Activated CD8-positive, alpha-beta memory T cell treated with anti-CD3 and anti-CD28 coated beads for 1 hour (primary cell): ENCODE measurements at regions not wholly inside any gene's neighbourhood (a gene's known extent, or its start where the extent isn't known, plus 50 kb on each side); places are given as distances from the start of the nearest gene placed in this dataset.
"Not testable (repeated sequence)": the region's sequence is repeated elsewhere in the genome, so short reads cannot be mapped to it uniquely, and the experiment has no call there.

Source experiments
- DNase-seq, 2 donors: peaks; one replicate each; pipeline ENCODE4 v3.0.0-alpha.2; 2020; ENCODE audit warnings: low read depth in 1 of 2; ENCODE audit errors: extremely low read depth in 1 of 2

DNA sequence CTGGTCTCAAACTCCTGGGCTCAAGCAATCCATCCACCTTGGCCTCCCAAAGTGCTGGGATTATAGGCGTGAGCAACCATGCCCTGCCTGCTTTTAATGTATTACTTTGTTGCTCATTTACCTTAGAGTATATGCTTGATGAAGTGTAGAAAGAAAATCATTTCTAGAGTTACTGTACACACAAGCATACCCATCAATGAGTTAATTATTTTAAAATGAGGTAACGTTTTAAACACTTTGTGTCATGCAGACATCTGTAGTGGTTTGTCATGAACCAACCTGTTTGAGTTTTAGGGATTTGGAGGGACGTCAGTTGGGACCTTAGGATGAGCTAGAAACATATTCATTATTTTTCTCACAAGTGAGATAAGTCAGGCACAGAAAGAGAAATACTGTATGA is 332.4 kb upstream of the IGF1R start:
- DNase-seq = no peak

DNA sequence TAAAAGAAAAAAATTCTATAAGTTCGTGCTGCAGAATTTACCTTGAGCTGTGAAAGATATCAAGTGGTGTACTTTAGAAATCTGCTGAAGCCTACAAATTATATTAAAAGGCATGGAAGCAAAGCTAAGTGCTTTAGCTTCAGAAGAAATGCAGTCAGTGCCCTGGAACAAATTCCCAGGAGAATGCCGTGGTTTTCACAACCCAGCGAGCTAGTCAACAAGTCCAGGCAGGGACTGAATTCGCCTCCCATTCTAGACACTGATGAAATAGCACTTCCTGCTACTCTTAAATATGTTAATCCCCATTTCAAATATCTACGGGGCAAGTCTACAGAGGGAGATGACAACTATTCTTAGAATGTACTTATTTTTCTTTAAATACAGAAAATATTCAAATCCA is 326.4 kb upstream of the IGF1R start:
- DNase-seq = no peak

DNA sequence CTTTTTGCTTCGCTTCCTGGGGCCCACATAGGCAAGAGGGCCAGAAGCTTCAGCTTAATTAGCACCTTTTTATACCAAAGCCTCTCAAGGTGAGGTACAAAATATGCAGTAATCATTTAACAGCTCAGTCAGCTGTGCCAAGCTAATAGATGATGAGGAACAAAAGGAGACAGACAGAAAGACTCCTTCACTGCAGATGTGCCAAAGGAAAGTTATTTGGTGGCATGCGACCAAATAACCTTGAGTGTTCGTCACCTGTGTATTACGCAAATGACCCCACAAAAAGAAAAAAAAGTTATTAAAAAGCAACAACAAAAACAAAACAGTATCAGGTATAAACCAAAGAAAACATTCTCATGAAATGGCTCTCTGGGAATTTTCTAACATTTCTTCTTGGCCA is 325.8 kb upstream of the IGF1R start:
- DNase-seq = no peak

DNA sequence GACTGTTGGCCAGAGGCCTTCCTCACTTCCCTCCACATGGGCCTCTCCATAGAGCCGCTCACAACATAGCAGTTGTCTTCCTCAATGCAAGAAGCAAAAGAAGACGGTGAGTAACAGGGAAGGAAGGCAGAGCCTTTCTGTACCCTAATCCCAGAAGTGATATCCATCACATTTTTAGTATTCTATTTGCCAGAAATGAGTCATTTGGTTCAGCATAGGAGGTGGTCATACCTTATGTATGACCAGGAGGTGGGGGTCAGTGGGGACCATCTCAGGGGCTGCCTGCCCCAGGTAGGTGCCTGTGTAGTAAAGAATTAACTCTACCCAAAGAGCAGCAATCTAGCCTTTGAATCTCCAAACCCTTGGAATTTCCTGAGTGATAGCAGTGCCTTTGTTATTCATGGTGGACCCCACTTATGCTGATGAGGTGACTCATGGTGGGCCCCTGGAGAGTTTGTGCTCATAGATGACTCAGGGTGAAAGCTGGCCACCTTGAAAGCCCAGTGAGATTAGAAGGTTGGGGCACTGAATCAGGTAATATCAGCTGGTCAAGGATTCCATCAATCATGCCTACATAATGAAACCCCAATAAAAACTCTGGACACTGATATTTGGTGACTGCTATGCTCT is 323.9 kb upstream of the IGF1R start:
- DNase-seq = no peak

DNA sequence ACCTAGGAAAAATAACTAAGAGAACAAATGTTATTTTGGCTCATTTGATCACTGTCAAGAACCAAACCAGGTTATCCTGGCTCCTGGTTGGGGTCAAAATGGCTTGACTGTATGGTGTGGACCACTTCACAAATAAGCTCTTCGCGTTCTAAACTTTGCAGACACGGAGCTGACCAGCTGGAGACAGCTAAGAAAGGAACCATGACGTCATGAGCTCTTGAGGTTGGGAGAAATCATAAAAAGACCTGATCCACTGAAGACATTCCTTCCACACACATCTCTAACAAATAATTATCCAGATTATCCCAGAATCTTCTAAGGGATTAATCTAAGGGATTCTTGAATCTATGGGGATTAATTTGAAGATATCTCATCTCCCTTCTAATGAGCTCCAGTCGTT is 321.5 kb upstream of the IGF1R start:
- no peak for DNase-seq

DNA sequence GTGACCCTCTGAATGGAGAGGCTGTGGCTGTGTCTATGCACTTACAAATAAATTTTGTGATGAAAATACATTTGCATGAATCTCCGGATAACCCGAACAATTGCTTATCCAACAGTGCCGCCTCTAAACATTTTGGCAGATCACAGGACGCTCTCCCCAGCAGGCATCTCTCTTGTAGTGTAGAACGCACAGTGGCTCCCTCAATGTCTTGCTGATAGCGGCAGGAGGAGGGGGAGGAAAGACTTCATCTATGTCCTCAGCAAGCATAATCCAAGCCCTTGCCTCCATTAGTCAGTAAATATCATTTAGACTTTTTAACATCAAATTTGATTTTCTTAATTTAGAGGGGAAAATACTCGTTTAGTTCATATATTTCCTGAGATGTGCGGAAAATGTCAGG is 318.1 kb upstream of the IGF1R start:
- no peak for DNase-seq

DNA sequence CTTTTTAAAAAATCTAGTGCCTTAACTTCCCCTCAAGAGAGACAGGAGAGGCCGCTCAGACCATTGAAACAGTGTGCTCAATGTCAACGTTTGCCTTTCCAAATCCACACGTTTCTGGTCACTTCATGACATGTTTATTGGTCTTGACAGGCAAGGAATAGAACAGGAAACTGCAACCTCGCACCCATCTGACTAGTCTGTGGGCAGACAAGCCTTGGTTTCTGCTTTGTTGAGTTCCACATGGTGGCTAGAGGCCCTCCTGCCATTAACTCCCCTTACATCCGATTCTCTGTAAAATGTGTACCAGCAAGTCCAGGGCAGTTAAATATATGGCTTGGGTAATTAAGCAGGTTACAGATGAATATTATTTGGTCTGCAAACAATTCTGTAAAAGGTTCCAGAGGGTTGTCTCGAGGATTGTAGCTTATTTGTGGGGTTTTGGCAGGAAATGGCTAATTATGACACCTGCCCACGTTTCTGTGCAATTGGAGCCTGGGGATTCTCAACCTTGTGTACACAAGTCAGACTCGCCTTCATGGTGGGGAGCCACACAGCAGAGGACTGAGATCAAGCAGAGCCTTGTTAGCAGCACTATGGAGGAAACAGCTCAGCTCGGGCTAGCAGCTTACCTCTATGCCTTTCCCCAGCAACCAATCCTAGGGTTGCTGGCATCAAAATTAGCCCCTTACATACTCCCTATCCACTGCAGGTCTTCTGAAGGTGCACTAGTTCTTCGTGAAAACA is 317.5 kb upstream of the IGF1R start:
- no peak for DNase-seq

DNA sequence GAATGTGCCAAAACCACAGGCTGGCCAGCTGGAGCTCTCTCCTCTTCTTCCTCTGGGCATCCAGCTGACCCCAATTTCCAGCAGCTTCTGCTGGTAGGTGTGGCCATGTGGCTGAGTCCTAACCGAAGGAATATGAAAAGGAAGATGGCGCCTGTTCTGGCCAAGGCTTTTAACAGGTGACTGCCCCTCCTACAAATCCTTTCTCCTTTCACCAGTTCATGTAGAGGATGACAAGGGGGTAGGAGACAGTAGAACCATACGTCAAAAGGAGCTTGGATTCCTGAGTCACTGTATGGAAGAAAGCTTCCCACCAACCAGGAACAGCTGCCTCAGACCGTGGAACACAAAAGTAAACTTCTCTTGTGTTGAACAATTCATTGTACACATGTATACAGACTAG is 316.7 kb upstream of the IGF1R start:
- no peak for DNase-seq

DNA sequence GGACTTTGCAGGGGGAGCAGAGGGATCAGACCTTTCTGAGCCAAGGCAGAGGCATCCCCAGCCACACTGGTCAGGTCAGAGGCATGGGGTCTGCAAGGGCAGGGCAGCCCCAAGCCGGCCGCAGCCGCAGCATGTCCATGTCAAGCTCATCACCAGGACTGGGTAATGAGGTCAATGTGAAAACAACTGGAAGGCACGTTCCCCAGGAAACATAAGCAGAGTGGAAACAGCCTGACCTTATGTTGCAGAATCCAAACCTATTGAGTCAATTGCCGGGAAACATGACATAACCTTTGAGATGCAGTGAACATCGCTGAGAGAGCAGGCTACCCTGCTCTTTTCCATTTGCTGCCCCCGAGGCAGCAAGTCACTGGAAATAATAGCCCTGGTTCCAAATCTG is 315.1 kb upstream of the IGF1R start:
- no peak for DNase-seq

DNA sequence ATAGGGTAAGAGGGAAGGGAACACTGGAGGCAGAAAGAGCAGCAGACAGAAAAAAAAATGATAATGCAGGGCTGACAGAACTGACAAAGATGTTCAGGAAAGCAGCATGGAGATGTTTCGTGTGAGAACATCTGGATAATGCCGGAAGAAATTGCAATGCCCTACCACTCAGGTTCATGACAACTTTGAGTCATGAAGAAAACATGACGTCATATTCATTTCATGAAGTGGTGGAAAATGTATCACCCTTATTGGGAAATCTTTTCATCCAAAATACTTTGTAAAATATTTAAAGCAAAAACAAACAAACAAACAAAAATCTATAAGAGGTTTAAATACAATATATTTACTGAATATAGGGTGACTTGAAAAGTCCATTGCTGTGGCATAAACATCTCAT is 305.4 kb upstream of the IGF1R start:
- DNase-seq = no peak

DNA sequence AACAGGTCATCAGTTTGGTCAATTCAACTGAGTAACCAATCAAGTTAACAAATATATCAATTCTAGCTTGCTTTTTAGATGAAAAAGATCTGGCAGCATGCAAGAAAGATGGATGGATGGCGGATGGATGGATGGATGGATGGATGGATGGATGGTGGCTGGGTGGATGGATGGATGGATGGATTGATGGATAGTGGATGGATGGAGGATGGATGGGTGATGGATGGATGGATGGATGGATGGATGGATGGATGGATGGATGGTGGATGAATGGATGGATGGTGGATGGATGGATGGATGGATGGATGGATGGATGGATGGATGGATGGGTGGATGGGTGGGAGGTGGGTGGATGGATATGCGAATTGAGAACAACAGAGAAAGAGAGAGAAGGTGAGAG is 303.7 kb upstream of the IGF1R start:
- DNase-seq = no peak

DNA sequence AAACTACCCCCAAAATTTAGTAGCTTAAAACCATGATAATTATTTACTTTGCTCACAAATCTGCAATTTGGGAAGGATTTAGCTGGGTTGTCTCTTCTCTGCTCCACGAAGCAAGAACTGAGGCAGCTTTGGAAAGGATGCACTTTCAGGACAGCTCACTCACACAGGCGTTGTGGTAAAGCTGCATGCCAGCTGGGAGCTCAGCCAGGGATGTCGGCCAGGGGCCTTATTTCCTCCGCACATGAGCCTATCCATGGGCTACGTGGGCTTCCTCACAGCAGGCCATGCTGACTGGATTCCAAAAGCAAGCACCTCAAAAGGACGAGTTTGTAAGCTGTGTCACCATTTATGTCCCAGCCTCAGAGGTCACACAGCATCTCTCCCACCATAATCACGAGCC is 301.3 kb upstream of the IGF1R start:
- DNase-seq = no peak

DNA sequence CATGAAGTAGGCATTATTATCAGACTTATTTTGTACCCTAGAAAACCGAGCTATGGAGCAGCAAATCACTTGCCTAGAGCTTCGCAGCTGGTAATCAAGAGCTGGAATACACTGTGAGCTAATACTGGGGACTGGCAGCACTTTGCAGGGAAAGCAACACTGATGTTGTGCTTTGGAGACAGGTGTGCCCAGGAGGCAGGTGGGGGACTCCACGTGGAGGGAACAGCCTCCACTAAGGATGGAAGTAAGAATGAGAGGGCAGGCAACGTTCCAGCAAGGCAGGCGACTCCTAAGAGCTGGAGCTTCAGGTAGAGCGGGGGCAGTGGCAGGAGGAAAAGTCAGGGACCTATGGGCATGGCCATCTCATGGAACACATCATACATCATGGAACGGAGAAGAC is 300.5 kb upstream of the IGF1R start:
- DNase-seq = no peak

DNA sequence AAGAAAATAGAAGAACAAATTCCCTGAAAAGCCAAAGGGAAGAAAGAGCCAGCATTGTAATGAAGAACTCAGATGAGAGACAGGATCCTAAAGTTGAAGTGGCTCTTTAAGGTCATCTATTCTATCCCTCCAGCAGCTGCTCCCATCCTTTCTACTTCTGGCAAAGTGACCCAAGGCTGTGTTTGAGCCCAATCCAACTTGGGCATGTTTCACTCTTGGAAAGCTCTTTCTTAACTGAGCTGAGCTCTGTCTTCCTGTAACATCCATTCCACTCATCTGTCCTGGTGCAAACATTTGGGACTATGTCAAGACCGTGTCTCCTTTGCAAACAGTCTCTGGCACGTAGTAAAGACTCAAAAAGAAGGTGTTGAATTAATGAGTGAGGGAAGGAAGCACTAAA is 298.1 kb upstream of the IGF1R start:
- DNase-seq = no peak

DNA sequence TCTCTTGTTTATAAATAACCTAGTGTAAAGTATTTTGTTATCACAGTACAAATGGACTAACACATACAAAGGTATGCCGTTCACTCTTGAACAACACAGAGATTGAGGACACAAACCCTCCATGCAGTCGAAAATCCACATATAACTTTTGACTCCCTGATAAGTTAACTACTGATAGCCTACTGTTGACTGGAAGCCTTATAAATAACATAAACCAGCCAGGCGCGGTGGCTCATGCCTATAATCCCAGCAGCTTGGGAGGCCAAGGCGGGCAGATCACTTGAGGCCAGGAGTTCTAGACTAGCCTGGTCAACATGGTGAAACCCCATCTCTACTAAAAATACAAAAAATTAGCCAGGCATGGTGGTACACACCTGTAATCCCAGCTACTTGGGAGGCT is 290.1 kb upstream of the IGF1R start:
- DNase-seq = not testable (repeated sequence)

DNA sequence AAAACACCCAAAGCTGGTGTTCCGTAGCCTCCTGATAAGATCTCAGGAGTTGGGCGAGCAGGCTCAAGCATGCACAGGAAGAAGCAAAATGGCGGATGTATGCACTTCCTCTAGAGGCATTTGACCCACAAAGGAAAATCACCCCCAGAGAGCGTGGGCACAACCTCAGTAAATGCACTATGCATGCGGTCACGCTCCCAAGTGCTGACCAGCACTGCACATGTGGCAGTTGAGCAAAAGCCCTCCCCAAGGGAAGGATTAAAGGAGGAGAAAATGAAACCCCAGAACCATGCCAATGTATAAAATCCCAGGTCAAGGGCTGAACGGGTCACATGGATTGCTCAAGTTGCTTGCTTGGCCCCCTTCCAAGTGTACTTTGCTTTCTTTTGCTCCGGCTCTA is 289.4 kb upstream of the IGF1R start:
- no peak for DNase-seq

DNA sequence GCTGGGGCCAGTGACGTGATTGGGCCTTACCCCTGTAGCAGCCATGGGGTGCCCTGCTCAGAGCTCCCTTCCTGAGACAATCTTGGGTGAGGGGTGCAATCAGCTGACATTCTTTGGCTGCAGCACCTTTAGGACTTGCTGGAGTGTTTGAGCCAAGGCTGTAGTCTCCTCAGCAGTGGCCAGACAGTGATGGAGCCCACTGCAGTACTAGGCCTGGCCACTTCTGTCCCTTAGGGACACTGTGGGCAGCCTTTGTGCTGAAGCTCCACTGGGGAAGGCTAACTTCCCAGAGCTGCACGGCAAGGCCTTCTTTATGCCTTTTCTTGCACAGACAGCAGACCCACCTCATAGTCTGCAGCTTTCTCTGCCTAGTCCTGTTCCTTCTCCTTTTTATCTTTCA is 284.9 kb upstream of the IGF1R start:
- no peak for DNase-seq

DNA sequence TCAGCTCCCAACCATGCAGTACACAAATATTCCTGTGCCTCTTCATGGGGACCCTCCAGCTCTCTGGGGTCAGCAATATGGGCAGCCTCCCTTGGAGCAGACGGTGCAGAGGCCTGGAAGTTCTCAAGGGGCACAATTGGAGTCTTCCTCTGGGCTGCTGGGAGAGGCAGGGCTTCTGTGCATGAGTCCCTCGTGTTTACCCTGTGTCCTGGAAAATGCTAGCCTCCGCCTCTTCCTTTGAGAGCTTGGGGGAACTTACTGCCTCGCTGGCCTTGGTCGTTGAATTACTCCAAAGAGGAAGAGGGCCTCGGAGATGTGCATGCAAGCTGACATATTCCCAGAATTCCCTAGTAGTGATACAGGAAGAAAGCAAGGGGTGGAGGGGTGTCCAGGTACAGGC is 284.4 kb upstream of the IGF1R start:
- DNase-seq = no peak

DNA sequence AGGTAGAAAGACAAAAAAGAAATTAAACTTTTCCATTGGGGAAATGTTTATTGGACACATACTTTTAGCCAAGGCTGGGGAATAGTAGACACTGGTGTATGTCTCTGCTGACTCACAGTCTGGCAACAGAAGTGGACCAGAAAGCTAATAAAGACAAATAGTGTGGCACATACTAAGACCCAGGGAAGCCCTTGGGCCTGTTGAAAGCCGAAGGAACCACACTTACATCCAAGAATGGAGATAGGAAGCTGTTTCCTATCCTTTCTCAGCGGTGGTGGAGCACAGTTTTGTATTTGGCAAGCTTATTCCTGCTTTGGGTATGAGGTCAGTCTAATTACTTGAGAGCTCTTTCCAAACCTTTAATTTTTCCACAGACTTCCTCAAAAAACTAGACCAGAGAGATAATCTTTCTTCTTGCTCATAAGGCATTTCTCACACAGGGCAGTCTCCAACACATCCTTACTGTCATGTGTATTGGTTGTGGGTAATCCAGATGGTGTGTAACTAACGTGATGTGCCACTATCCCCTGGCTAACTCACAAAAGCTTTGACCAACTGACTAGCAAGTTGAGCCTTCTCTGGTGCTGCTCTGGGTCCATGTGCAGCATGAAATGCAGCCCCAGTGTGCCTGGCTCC is 279.1 kb upstream of the IGF1R start:
- no peak for DNase-seq

DNA sequence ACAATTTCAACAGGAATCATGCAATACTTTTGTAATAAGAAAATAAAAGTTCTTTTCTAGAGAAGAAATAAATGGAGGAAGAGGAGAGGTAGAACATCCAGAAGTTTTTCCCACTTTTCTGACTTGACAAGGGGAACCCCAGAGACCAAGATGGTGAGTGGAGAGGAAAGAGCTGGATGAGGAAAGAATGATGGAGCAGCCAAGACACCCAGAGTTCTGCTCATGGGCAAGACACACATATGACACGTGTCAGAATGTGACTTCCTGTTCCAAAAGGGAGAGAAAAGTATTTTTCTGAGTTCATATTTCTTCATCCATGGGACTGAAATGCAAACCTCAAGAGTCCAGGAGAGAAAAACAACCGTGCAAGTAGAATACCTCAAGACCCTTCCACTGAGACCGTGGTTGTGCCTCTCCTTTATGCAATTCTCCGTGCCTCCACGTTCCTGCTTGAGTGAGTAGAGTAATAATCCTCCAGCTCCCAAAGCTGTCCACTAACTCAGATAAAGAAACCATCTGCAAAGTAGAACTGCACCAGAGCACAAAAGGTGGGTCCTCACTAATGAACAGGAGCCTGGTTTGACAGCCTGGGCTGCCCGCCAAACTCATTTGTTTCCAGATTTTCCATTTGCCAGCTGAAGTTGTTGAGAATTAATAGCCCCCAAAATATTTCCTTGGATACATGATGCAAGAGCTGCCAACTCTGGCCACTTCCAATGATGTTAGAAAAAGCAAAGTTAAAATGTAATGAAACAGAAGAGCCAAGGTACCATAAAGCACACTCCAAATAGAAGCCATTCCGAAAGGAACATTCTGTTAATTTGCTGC is 272.6 kb upstream of the IGF1R start:
- no peak for DNase-seq

DNA sequence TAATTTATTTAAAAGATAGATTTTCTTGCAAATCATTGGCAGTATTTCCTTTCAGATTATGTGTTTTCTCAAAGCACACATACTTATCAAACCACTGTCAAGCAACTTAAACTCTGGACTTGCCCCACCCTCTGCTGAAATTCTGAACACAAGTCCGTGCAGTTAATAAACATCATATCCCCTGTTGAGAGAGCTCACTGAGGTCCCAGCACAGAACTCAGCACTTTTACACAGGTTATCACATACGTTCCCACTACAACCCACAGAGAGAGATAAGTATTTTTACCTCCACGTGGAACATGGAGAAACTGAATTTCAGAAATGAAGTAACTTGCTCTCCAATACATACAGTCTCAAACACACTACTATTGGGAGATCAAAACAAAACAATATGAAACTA is 267.6 kb upstream of the IGF1R start:
- no peak for DNase-seq

DNA sequence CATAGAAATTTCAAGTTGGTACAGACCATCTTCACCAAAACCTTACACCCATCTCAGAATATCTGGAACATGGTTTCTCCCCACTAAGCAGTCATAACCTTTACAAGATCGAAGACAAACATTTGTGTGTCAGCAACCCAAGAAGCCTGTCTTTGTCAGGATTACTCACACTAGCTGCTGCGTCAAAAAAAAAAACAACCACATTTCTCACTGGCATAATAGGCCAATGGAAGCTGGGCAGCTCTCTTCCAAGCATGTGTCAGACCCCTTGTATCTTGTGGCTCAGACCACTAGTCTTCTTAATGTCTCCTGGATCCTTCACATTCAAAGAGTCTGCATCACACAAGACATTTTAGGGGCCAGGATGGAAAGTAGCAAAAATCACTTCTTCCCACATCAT is 266.9 kb upstream of the IGF1R start:
- no peak for DNase-seq
